ENCODE measurements at regions not wholly inside any gene's neighbourhood (a gene's known extent, or its start where the extent isn't known, plus 50 kb on each side); places are given as distances from the start of the nearest gene placed in this dataset.
"Not testable (repeated sequence)": the region's sequence is repeated elsewhere in the genome, so short reads cannot be mapped to it uniquely, and the experiment has no call there.

GRCh38 chr18:8911408-8912340 is 190.8 kb upstream of the NDUFV2 start:
- no peak overlapping the region for H3K4me3 ChIP-seq (ENCODE audit: low read length)
- no peak for DNase-seq (ENCODE audit: low read depth, low spot score)

- DNase-seq (ENCODE audit: low read depth, low spot score) = no peak
- H3K4me3 ChIP-seq (ENCODE audit: low read length) = no peak overlapping the region
Measured at GRCh38 chr18:8912348-8913326, 189.9 kb upstream of the NDUFV2 start.

GRCh38 chr18:8913606-8914403 is 188.7 kb upstream of the NDUFV2 start:
- not testable (repeated sequence) for DNase-seq (ENCODE audit: low read depth, low spot score)

GRCh38 chr18:8914404-8915264 is 187.9 kb upstream of the NDUFV2 start:
- not testable (repeated sequence) for H3K4me3 ChIP-seq (ENCODE audit: low read length); DNase-seq (ENCODE audit: low read depth, low spot score)

More at GRCh38 chr18:8913606-8914403, 188.7 kb upstream of the NDUFV2 start:
- not testable (repeated sequence) for H3K4me3 ChIP-seq (ENCODE audit: low read length)

GRCh38 chr18:8920856-8921787 is 181.4 kb upstream of the NDUFV2 start:
- H3K4me3 ChIP-seq (ENCODE audit: low read length) = not testable (repeated sequence)

GRCh38 chr18:8926464-8926863 is 176.0 kb upstream of the NDUFV2 start:
- no peak overlapping the region for H3K4me3 ChIP-seq (ENCODE audit: low read length)
- no peak for DNase-seq (ENCODE audit: low read depth, low spot score)

More at GRCh38 chr18:8920856-8921787, 181.4 kb upstream of the NDUFV2 start:
- DNase-seq (ENCODE audit: low read depth, low spot score) = not testable (repeated sequence)

GRCh38 chr18:8928044-8928443 is 174.5 kb upstream of the NDUFV2 start:
- H3K4me3 ChIP-seq (ENCODE audit: low read length) = no peak overlapping the region
- no peak for DNase-seq (ENCODE audit: low read depth, low spot score)

GRCh38 chr18:8928847-8929780 is 173.4 kb upstream of the NDUFV2 start:
- no peak for DNase-seq (ENCODE audit: low read depth, low spot score)
- H3K4me3 ChIP-seq (ENCODE audit: low read length) = no peak overlapping the region

GRCh38 chr18:8930990-8931616 is 171.4 kb upstream of the NDUFV2 start:
- no peak for DNase-seq (ENCODE audit: low read depth, low spot score)
- H3K4me3 ChIP-seq (ENCODE audit: low read length) = no peak overlapping the region

- DNase-seq (ENCODE audit: low read depth, low spot score) = no peak
- no peak overlapping the region for H3K4me3 ChIP-seq (ENCODE audit: low read length)
Measured at GRCh38 chr18:8932866-8933265, 169.6 kb upstream of the NDUFV2 start.

- no peak for DNase-seq (ENCODE audit: low read depth, low spot score)
- no peak overlapping the region for H3K4me3 ChIP-seq (ENCODE audit: low read length)
Measured at GRCh38 chr18:8933714-8934284, 168.7 kb upstream of the NDUFV2 start.

- H3K4me3 ChIP-seq (ENCODE audit: low read length); DNase-seq (ENCODE audit: low read depth, low spot score): not testable (repeated sequence)
Measured at GRCh38 chr18:8935346-8935745, 167.2 kb upstream of the NDUFV2 start.

GRCh38 chr18:8936619-8937018 is 165.9 kb upstream of the NDUFV2 start:
- no peak overlapping the region for H3K4me3 ChIP-seq (ENCODE audit: low read length)
- DNase-seq (ENCODE audit: low read depth, low spot score) = no peak

GRCh38 chr18:8937160-8938094 is 165.1 kb upstream of the NDUFV2 start:
- no peak for DNase-seq (ENCODE audit: low read depth, low spot score)
- no peak overlapping the region for H3K4me3 ChIP-seq (ENCODE audit: low read length)

Measured in Jurkat, Clone E6-1 (cell line).